H9 (cell line): ENCODE measurements at regions not wholly inside any gene's neighbourhood (a gene's known extent, or its start where the extent isn't known, plus 50 kb on each side); places are given as distances from the start of the nearest gene placed in this dataset.

Experiments used
- DNase-seq: peaks from one replicate; pipeline ENCODE4 v3.0.0-alpha.2; 2017
- H2AFZ ChIP-seq: one replicate; pipeline ENCODE4 v1.6.1; 2013; ENCODE audit warnings: mild to moderate bottlenecking, low read length, control low read depth, moderate library complexity
- H2AK5ac ChIP-seq: 2 replicates; pipeline ENCODE4 v1.6.1; 2013; ENCODE audit warnings: low read length, control low read depth, mixed read lengths; ENCODE audit not compliant: insufficient read length
- H2BK120ac ChIP-seq: one replicate; pipeline ENCODE4 v1.6.1; 2013; ENCODE audit warnings: low read depth, mild to moderate bottlenecking, low read length, control low read depth, inconsistent platforms; ENCODE audit not compliant: poor library complexity, severe bottlenecking
- H2BK12ac ChIP-seq: 2 replicates; pipeline ENCODE4 v1.6.1; 2013; ENCODE audit warnings: low read length, control low read depth, mixed read lengths, low read depth; ENCODE audit not compliant: insufficient read length
- H2BK15ac ChIP-seq: 2 replicates; pipeline ENCODE4 v1.6.1; 2013; ENCODE audit warnings: low read depth, low read length, control low read depth
- H2BK20ac ChIP-seq: one replicate; pipeline ENCODE4 v1.6.1; 2013; ENCODE audit warnings: low read depth, mild to moderate bottlenecking, low read length, control low read depth, inconsistent platforms; ENCODE audit not compliant: poor library complexity, severe bottlenecking
- H2BK5ac ChIP-seq: 2 replicates; pipeline ENCODE4 v1.6.1; 2013; ENCODE audit warnings: low read length, control low read depth, mixed read lengths; ENCODE audit not compliant: insufficient read length
- H3K14ac ChIP-seq: 2 replicates; pipeline ENCODE4 v1.6.1; 2013; ENCODE audit warnings: low read length, control low read depth; ENCODE audit not compliant: insufficient read depth
- H3K18ac ChIP-seq: 2 replicates; pipeline ENCODE4 v1.6.1; 2013; ENCODE audit warnings: low read depth, mild to moderate bottlenecking, mixed read lengths, low read length, control low read depth; ENCODE audit not compliant: insufficient read length
- H3K23ac ChIP-seq: 2 replicates; pipeline ENCODE4 v1.6.1; 2013; ENCODE audit warnings: low read length, control low read depth, mixed read lengths, low read depth; ENCODE audit not compliant: insufficient read length
- H3K23me2 ChIP-seq: 2 replicates; pipeline ENCODE4 v1.6.1; 2013; ENCODE audit warnings: low read depth, mild to moderate bottlenecking, mixed read lengths, low read length, control low read depth; ENCODE audit not compliant: insufficient read length, poor library complexity, severe bottlenecking
- H3K27ac ChIP-seq: 2 replicates; pipeline ENCODE4 v1.5.1; 2013; ENCODE audit warnings: low read length, control low read depth, mixed read lengths, low read depth; ENCODE audit not compliant: insufficient read length
- H3K27me3 ChIP-seq: 2 replicates; pipeline ENCODE4 v1.6.1; 2013; ENCODE audit warnings: low read length, control low read depth, inconsistent platforms; ENCODE audit not compliant: insufficient read depth
- H3K4ac ChIP-seq: 2 replicates; pipeline ENCODE4 v1.6.1; 2013; ENCODE audit warnings: low read depth, mild to moderate bottlenecking, control low read depth, inconsistent platforms, low read length, moderate library complexity
- H3K4me1 ChIP-seq: 2 replicates; pipeline ENCODE4 v1.6.1; 2013; ENCODE audit warnings: low read length, control low read depth, inconsistent platforms; ENCODE audit not compliant: insufficient read depth
- H3K4me2 ChIP-seq: 2 replicates; pipeline ENCODE4 v1.6.1; 2013; ENCODE audit warnings: low read length, control low read depth, mixed read lengths; ENCODE audit not compliant: insufficient read length, insufficient read depth
- H3K56ac ChIP-seq: 2 replicates; pipeline ENCODE4 v1.6.1; 2013; ENCODE audit warnings: low read depth, mild to moderate bottlenecking, mixed read lengths, low read length, control low read depth; ENCODE audit not compliant: insufficient read length
- H3K79me1 ChIP-seq: 2 replicates; pipeline ENCODE4 v1.6.1; 2013; ENCODE audit warnings: low read depth, mild to moderate bottlenecking, moderate library complexity, low read length, control low read depth, inconsistent platforms; ENCODE audit not compliant: insufficient read depth, poor library complexity, severe bottlenecking
- H3K79me2 ChIP-seq: 2 replicates; pipeline ENCODE4 v1.6.1; 2013; ENCODE audit warnings: low read length, control low read depth, inconsistent platforms; ENCODE audit not compliant: insufficient read depth
- H3K9ac ChIP-seq: 2 replicates; pipeline ENCODE4 v1.6.1; 2013; ENCODE audit warnings: low read length, control low read depth, mixed read lengths; ENCODE audit not compliant: insufficient read length; ENCODE audit errors: extremely low read depth
- H3K9me3 ChIP-seq: one replicate; pipeline ENCODE4 v1.6.1; 2013; ENCODE audit warnings: low read depth, low read length, inconsistent platforms; ENCODE audit not compliant: control insufficient read depth
- H3T11ph ChIP-seq: one replicate; pipeline ENCODE4 v1.6.1; 2013; ENCODE audit warnings: mild to moderate bottlenecking, low read length, control low read depth, inconsistent platforms
- H4K20me1 ChIP-seq: one replicate; pipeline ENCODE4 v1.6.1; 2013; ENCODE audit not compliant: control insufficient read depth, insufficient read length, insufficient read depth
- H4K5ac ChIP-seq: 2 replicates; pipeline ENCODE4 v1.6.1; 2013; ENCODE audit warnings: low read depth, mild to moderate bottlenecking, mixed read lengths, low read length, control low read depth; ENCODE audit not compliant: insufficient read length
- H4K8ac ChIP-seq: replicated peaks from 2 replicates; pipeline ENCODE4 v1.6.1; 2013; ENCODE audit warnings: low read length, control low read depth, mixed read lengths, low read depth; ENCODE audit not compliant: insufficient read length
- H4K91ac ChIP-seq: 2 replicates; pipeline ENCODE4 v1.6.1; 2013; ENCODE audit warnings: low read depth, mild to moderate bottlenecking, moderate library complexity, mixed read lengths, low read length, control low read depth; ENCODE audit not compliant: insufficient read length
- H3K27ac Mint-ChIP-seq, 3 experiments: 2 replicates in 2 of 3; 3 replicates in 1 of 3; pipeline ENCODE4 v1.8.0; 2020 to 2021; ENCODE audit warnings: mixed read lengths in 3 of 3, mild to moderate bottlenecking in 1 of 3, moderate library complexity in 1 of 3
- H3K27me3 Mint-ChIP-seq: 2 replicates; pipeline ENCODE4 v1.8.0; 2021; ENCODE audit warnings: low read depth, mild to moderate bottlenecking, moderate library complexity, mixed read lengths
- H3K36me3 Mint-ChIP-seq, 3 experiments: 2 replicates in 2 of 3; 3 replicates in 1 of 3; pipeline ENCODE4 v1.8.0; 2020 to 2021; ENCODE audit warnings: low read depth in 3 of 3, mixed read lengths in 3 of 3; ENCODE audit not compliant: insufficient read depth in 1 of 3
- H3K4me1 Mint-ChIP-seq, 2 experiments: 2 replicates each; pipeline ENCODE4 v1.8.0; 2020; ENCODE audit warnings: mixed read lengths in 2 of 2
- H3K4me3 Mint-ChIP-seq, 2 experiments: 2 replicates in 1 of 2; 3 replicates in 1 of 2; pipeline ENCODE4 v1.8.0; 2020 to 2021; ENCODE audit warnings: mild to moderate bottlenecking in 2 of 2, mixed read lengths in 2 of 2, moderate library complexity in 1 of 2
- H3K9me3 Mint-ChIP-seq, 2 experiments: 2 replicates in 1 of 2; 3 replicates in 1 of 2; pipeline ENCODE4 v1.8.0; 2020; ENCODE audit warnings: mild to moderate bottlenecking in 2 of 2, mixed read lengths in 2 of 2, moderate library complexity in 1 of 2
- CTCF ChIP-seq: fragments of 200-600 bp; sonication (generic); conservative IDR thresholded peaks from 3 replicates; pipeline ENCODE4 v1.8.0; 2021; ENCODE audit warnings: antibody characterized with exemption, mild to moderate bottlenecking
- WGBS: extraction: QIAGEN DNeasy Blood & Tissue Kit; methylation state at CpG from one replicate; pipeline ENCODE4 v1.1.7; 2013; ENCODE audit warnings: missing lambda C conversion rate, low lambda C conversion rate, mixed read lengths; ENCODE audit not compliant: insufficient read length; ENCODE audit errors: extremely low coverage; 5-methylcytosine and 5-hydroxymethylcytosine counted together

- no peaks in the 10 kb centered on the region for H3K79me2 ChIP-seq
- H3K4me1 ChIP-seq, result no peaks in the 10 kb centered on the region
- H2BK5ac ChIP-seq, result no peak overlapping the region
- H3K4me3 Mint-ChIP-seq, result no peak overlapping the region
- H2BK20ac ChIP-seq, result no peak overlapping the region
- H2AFZ ChIP-seq, result no peak overlapping the region
- no peaks in the 10 kb centered on the region for H3K23me2 ChIP-seq
- no peak overlapping the region for H3K27ac Mint-ChIP-seq
- no peaks in the 10 kb centered on the region for H3K27me3 ChIP-seq
- no peak overlapping the region for H3K4me2 ChIP-seq
- no peak overlapping the region for H2BK12ac ChIP-seq
- no CpG with 5 or more reads among the region's 3 CpGs for WGBS
- no peaks in the 10 kb centered on the region for H3K36me3 Mint-ChIP-seq
- no peak overlapping the region for H4K91ac ChIP-seq
- no peaks in the 10 kb centered on the region for H3K27me3 Mint-ChIP-seq
- H4K5ac ChIP-seq, result no peak overlapping the region
- no peak for DNase-seq
- no peaks in the 10 kb centered on the region for H3K4me1 Mint-ChIP-seq
- TF ChIP-seq CTCF, result no peak
- no peak overlapping the region for H3T11ph ChIP-seq
- H3K9ac ChIP-seq, result no peak overlapping the region
- no peak overlapping the region for H3K14ac ChIP-seq
- H3K79me1 ChIP-seq, result no peaks in the 10 kb centered on the region
- no peak overlapping the region for H2AK5ac ChIP-seq
- H3K9me3 ChIP-seq, result no peaks in the 10 kb centered on the region
- H2BK120ac ChIP-seq, result no peak overlapping the region
- H4K8ac ChIP-seq, result no peak overlapping the region
- H4K20me1 ChIP-seq, result no peaks in the 10 kb centered on the region
- no peak overlapping the region for H3K27ac ChIP-seq
- no peaks in the 10 kb centered on the region for H3K9me3 Mint-ChIP-seq
- H3K18ac ChIP-seq, result no peak overlapping the region
- H3K23ac ChIP-seq, result no peak overlapping the region
- no peak overlapping the region for H2BK15ac ChIP-seq
- no peak overlapping the region for H3K4ac ChIP-seq
- no peak overlapping the region for H3K56ac ChIP-seq
These were observed 173.6 kb upstream of the TCF21 start for GRCh38 chr6:133715270-133715669.
